ENCODE measurements at regions not wholly inside any gene's neighbourhood (a gene's known extent, or its start where the extent isn't known, plus 50 kb on each side); places are given as distances from the start of the nearest gene placed in this dataset.

- no peak for TF ChIP-seq CTCF (IDR thresholded peaks at IDR 0.05)
- TF ChIP-seq POLR2A (IDR thresholded peaks at IDR 0.05): no peak
- TF ChIP-seq POLR2AphosphoS5 (IDR thresholded peaks at IDR 0.05): no peak
Observed at GRCh38 chr4:123037804-123038203, 115.4 kb upstream of the NUDT6 start.
